OCI-LY3 (cell line): ENCODE measurements at regions not wholly inside any gene's neighbourhood (a gene's known extent, or its start where the extent isn't known, plus 50 kb on each side); places are given as distances from the start of the nearest gene placed in this dataset.

ENCODE experiments used
- CTCF ChIP-seq: fragments of 200-600, 300-600 bp; sonication (generic); IDR thresholded peaks from 2 replicates; pipeline ENCODE4 v1.5.1; 2014; ENCODE audit warnings: antibody characterized with exemption, low read length, low read depth
- EZH2phosphoT487 ChIP-seq: fragments of 200-600 bp; shearing (Covaris generic); IDR thresholded peaks from 2 replicates; pipeline ENCODE4 v1.6.1; 2018; ENCODE audit warnings: antibody characterized with exemption, mixed run types, low read depth

GRCh38 chr18:30093376-30093775 is 949.2 kb downstream of the DSC3 start:
- TF ChIP-seq CTCF, result no peak
- TF ChIP-seq EZH2phosphoT487, result no peak
